Progenitor cell of endocrine pancreas (in vitro differentiated cells): ENCODE measurements at regions not wholly inside any gene's neighbourhood (a gene's known extent, or its start where the extent isn't known, plus 50 kb on each side); places are given as distances from the start of the nearest gene placed in this dataset.

Experiments used
- DNase-seq: peaks from one replicate; pipeline ENCODE4 v3.0.0; 2021; ENCODE audit warnings: low spot score; ENCODE audit not compliant: unreplicated experiment
- H3K27ac Mint-ChIP-seq: 2 replicates; pipeline ENCODE4 v1.8.0; 2021; ENCODE audit warnings: mild to moderate bottlenecking, moderate library complexity, mixed read lengths
- H3K27me3 Mint-ChIP-seq: 2 replicates; pipeline ENCODE4 v1.8.0; 2021; ENCODE audit warnings: mixed read lengths
- H3K36me3 Mint-ChIP-seq: 2 replicates; pipeline ENCODE4 v1.8.0; 2022; ENCODE audit warnings: mixed read lengths; ENCODE audit not compliant: insufficient read depth
- H3K4me1 Mint-ChIP-seq: 2 replicates; pipeline ENCODE4 v1.8.0; 2021; ENCODE audit warnings: low read depth, mixed read lengths
- H3K4me3 Mint-ChIP-seq: 2 replicates; pipeline ENCODE4 v1.8.0; 2021; ENCODE audit warnings: low read depth, mild to moderate bottlenecking, moderate library complexity, mixed read lengths
- H3K9me3 Mint-ChIP-seq: 2 replicates; pipeline ENCODE4 v1.8.0; 2021; ENCODE audit warnings: low read depth, mixed read lengths
- TF ChIP-seq, protein P1 (sequence below): fragments of 200-600 bp; sonication (generic); IDR thresholded peaks from one replicate; pipeline ENCODE4 v1.5.0; 2021; ENCODE audit warnings: antibody characterized with exemption, mild to moderate bottlenecking; ENCODE audit not compliant: unreplicated experiment

DNA sequence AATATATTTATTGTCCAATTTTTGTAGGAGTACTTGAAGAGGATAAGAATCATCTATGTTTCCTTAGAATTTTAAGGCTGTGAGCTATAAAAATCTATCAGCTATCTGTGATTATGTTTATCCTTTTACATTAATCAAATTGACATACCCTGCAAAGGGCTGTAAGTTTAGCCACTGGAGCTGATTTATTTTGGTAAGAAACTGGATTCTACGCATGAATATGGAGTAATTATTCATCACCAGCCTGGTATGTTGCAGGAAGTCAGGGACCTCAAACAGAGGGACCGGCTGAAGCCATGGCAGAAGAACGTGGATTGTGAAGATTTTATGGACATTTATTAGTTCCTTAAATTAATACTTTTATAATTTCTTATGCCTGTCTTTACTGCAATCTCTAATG lies 696.9 kb downstream of the DNAJB9 start:
- Mint-ChIP-seq H3K27ac (no peak overlapping the region), H3K9me3 (peaks cover 23% of the 10 kb centered on the region), H3K4me3 (no peak overlapping the region), H3K36me3 (no peaks in the 10 kb centered on the region), H3K27me3 (no peaks in the 10 kb centered on the region), H3K4me1 (no peaks in the 10 kb centered on the region)
- DNase-seq: no peak
- TF ChIP-seq, protein P1, sequence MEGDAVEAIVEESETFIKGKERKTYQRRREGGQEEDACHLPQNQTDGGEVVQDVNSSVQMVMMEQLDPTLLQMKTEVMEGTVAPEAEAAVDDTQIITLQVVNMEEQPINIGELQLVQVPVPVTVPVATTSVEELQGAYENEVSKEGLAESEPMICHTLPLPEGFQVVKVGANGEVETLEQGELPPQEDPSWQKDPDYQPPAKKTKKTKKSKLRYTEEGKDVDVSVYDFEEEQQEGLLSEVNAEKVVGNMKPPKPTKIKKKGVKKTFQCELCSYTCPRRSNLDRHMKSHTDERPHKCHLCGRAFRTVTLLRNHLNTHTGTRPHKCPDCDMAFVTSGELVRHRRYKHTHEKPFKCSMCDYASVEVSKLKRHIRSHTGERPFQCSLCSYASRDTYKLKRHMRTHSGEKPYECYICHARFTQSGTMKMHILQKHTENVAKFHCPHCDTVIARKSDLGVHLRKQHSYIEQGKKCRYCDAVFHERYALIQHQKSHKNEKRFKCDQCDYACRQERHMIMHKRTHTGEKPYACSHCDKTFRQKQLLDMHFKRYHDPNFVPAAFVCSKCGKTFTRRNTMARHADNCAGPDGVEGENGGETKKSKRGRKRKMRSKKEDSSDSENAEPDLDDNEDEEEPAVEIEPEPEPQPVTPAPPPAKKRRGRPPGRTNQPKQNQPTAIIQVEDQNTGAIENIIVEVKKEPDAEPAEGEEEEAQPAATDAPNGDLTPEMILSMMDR: no peak

DNA sequence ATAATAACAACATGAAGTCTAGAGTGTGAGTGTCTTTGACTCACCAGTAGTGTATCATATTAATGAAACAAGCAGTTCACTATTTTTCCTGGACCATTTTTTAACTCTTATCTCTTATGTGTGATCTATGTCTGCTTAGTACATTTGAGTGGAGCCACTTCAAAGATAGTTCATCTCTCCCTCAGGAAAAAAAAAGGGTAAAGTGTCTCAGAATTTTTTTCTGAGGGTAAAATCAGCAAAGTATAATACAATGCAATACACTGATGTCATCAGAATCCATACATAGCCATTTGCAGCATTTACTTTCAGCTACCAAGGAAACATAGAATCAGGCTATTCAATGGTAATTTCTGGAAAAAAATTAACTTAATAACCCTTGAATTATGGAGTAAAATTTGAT lies 706.7 kb downstream of the DNAJB9 start:
- no peaks in the 10 kb centered on the region for H3K36me3 Mint-ChIP-seq
- TF ChIP-seq, protein P1: no peak
- H3K27ac Mint-ChIP-seq: no peak overlapping the region
- H3K4me1 Mint-ChIP-seq: no peaks in the 10 kb centered on the region
- peaks cover 2% of the 10 kb centered on the region for H3K9me3 Mint-ChIP-seq
- no peak for DNase-seq
- H3K4me3 Mint-ChIP-seq: no peak overlapping the region
- H3K27me3 Mint-ChIP-seq: no peaks in the 10 kb centered on the region

DNA sequence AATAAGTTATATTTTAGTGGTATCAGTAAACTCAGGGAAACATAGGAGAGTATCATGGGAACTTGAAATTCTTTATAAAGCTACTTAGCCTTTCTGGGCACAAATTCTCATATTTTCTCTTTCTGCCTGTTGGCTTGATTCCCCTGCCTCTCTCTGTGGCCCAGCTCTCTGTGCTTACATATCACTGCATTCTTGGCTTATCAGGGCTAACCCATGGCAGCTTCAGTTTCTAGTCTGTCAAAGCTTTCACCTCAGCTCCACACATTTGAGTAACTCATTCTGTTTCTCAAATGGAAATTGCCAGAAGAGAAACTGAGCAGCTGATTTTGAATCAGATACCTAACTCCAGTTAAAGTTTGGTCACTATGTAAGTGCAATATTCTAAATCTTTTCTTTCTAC lies 713.1 kb downstream of the DNAJB9 start:
- Mint-ChIP-seq H3K36me3 (peaks cover 9% of the 10 kb centered on the region), H3K9me3 (peaks cover 26% of the 10 kb centered on the region), H3K27me3 (no peaks in the 10 kb centered on the region), H3K27ac (peak overlapping the region; percentile 90), H3K4me3 (no peak overlapping the region), H3K4me1 (peaks cover 36% of the 10 kb centered on the region)
- no peak for DNase-seq
- TF ChIP-seq, protein P1: no peak

DNA sequence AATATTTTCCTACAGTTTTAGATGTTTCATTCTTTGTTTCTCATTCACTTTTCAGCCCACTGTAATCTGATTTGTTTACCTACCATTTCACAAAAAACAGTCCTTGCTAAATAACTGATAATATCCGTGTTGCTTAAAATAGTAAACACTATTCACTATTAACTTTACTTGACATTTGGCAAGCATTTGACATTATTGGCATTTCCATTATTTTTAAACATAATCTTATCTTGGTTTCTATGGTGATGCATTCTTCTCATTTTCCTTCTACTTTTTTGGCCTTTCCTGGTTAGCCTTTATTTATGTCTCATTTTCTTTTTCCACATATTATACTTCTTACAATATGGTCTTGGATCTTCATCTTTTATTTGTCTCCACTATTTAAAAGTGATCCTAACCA lies 715.3 kb downstream of the DNAJB9 start:
- Mint-ChIP-seq H3K27ac (peak overlapping the region; percentile 96), H3K27me3 (no peaks in the 10 kb centered on the region), H3K36me3 (peaks cover 12% of the 10 kb centered on the region), H3K4me3 (peak overlapping the region; percentile 9), H3K4me1 (peaks cover 36% of the 10 kb centered on the region), H3K9me3 (peaks cover 36% of the 10 kb centered on the region)
- TF ChIP-seq, protein P1: no peak
- DNase-seq: no peak

DNA sequence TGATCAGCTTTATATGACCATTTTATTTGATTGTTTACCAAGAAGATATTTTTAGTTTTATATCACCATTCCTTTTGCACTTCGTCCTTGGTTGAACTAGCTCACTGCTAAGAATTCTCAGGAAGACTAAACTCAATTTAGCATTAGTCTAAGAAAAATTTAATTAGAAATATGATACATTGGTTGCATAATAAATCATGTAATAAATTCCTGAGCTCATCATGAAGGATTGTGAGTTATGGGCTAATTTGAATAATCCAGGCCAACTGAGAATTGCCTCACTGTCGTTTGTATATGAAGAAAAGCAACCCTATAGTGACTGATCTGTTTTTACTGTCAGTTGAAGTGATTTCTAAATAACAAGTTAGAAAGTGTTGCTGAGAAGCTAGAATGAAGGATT lies 725.5 kb downstream of the DNAJB9 start:
- no peaks in the 10 kb centered on the region for H3K36me3 Mint-ChIP-seq
- no peaks in the 10 kb centered on the region for H3K27me3 Mint-ChIP-seq
- TF ChIP-seq, protein P1: no peak
- no peak overlapping the region for H3K27ac Mint-ChIP-seq
- H3K4me1 Mint-ChIP-seq: no peaks in the 10 kb centered on the region
- no peak overlapping the region for H3K4me3 Mint-ChIP-seq
- DNase-seq: no peak
- peaks cover 11% of the 10 kb centered on the region for H3K9me3 Mint-ChIP-seq
